Peyer's patch (tissue), 4 donors: ENCODE measurements at regions not wholly inside any gene's neighbourhood (a gene's known extent, or its start where the extent isn't known, plus 50 kb on each side); places are given as distances from the start of the nearest gene placed in this dataset.

Experiments
- DNase-seq, 3 donors: peaks; one replicate each; pipeline ENCODE4 v3.0.0-alpha.2; 2017 to 2019
- H3K27ac ChIP-seq, 4 donors: fragments of 200-600 bp; sonication (generic); one replicate each; pipeline ENCODE4 v1.5.1; 2016 to 2019
- H3K27me3 ChIP-seq, 2 donors: fragments of 200-600 bp; sonication (generic); one replicate each; pipeline ENCODE4 v1.5.1; 2019
- H3K36me3 ChIP-seq, 3 donors: fragments of 200-600 bp; sonication (generic); one replicate each; pipeline ENCODE4 v1.5.1; 2016 to 2019
- H3K4me1 ChIP-seq, 4 donors: fragments of 200-600 bp; sonication (generic); one replicate each; pipeline ENCODE4 v1.5.1; 2016 to 2019
- H3K4me3 ChIP-seq, 4 donors: fragments of 200-600 bp; sonication (generic); 1 replicate in 3 of 4; 2 replicates in 1 of 4; pipeline ENCODE4 v1.5.1; 2016 to 2019; ENCODE audit warnings: mild to moderate bottlenecking in 1 of 4
- H3K9me3 ChIP-seq, 4 donors: fragments of 200-600 bp; sonication (generic); one replicate each; pipeline ENCODE4 v1.5.1; 2016 to 2019; ENCODE audit warnings: mild to moderate bottlenecking in 1 of 4
- POLR2A ChIP-seq, 2 donors: fragments of 450-650 bp; IDR thresholded peaks; one replicate each; pipeline ENCODE4 v1.5.1; 2017; ENCODE audit warnings: antibody characterized with exemption in 2 of 2, mild to moderate bottlenecking in 2 of 2, moderate library complexity in 2 of 2
- TF ChIP-seq, protein P1 (sequence below), 6 experiments: fragments of 450-650 bp in 4 of 6; fragments of 200-600 bp in 2 of 6; sonication (generic) in 1 of 6; IDR thresholded peaks; one replicate each; pipeline ENCODE4 v1.5.1; 2017 to 2019; ENCODE audit warnings: antibody characterized with exemption in 6 of 6, mild to moderate bottlenecking in 3 of 6, moderate library complexity in 1 of 6

DNA sequence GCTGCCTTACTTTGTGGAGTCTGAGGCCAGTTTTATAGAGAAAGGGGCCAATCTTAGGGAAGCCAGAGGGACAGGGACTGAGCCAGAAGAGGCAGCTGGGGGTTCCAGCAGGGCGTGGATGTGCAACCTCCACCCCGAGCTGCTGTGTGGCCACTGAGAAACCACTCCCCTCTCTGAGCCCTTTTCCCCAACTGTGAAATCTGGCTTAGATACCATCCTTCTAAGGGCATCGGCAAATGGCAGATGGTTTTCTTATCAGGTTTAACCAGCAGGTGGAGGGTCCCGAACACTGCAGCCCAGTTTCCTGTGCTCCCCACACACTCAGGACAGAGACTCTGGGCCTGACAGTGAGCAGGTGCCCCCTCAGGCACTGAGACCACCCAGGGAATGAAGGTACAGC lies 55.8 kb upstream of the SLC6A6 start:
- Histone ChIP-seq H3K36me3 (no peaks in the 10 kb centered on the region), H3K27ac (no peak overlapping the region), H3K4me1 (no peaks in the 10 kb centered on the region), H3K4me3 (no peak overlapping the region), H3K9me3 (no peaks in the 10 kb centered on the region), H3K27me3 (no peaks in the 10 kb centered on the region)
- DNase-seq: no peak
- no peak for TF ChIP-seq POLR2A (IDR thresholded peaks at IDR 0.05)
- TF ChIP-seq, protein P1, sequence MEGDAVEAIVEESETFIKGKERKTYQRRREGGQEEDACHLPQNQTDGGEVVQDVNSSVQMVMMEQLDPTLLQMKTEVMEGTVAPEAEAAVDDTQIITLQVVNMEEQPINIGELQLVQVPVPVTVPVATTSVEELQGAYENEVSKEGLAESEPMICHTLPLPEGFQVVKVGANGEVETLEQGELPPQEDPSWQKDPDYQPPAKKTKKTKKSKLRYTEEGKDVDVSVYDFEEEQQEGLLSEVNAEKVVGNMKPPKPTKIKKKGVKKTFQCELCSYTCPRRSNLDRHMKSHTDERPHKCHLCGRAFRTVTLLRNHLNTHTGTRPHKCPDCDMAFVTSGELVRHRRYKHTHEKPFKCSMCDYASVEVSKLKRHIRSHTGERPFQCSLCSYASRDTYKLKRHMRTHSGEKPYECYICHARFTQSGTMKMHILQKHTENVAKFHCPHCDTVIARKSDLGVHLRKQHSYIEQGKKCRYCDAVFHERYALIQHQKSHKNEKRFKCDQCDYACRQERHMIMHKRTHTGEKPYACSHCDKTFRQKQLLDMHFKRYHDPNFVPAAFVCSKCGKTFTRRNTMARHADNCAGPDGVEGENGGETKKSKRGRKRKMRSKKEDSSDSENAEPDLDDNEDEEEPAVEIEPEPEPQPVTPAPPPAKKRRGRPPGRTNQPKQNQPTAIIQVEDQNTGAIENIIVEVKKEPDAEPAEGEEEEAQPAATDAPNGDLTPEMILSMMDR (IDR thresholded peaks at IDR 0.05): no peak

DNA sequence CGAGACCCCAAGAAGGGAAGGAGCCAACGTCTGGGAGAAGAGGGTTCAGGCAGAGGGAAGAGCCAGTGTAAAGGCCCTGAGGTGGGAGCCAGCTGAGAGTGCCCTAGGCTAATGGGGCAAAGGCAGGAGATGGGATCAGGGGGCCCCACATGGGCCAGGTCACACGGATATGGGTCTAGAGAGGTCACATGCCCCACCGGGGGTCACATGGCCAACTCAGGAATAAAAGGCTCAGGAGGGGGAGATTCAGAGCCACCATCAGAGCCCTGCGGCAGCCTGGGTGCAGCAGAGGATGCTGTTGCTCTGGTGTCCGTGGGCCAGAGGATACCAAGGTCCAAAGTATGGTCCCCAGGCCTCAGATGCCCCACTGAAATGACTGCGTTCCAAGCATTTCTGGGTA lies 55.3 kb upstream of the SLC6A6 start:
- DNase-seq: no peak
- Histone ChIP-seq H3K36me3 (no peaks in the 10 kb centered on the region), H3K4me1 (no peaks in the 10 kb centered on the region), H3K27me3 (no peaks in the 10 kb centered on the region), H3K27ac (no peak overlapping the region), H3K9me3 (no peaks in the 10 kb centered on the region), H3K4me3 (no peak overlapping the region)
- TF ChIP-seq, protein P1 (IDR thresholded peaks at IDR 0.05): no peak
- no peak for TF ChIP-seq POLR2A (IDR thresholded peaks at IDR 0.05)

DNA sequence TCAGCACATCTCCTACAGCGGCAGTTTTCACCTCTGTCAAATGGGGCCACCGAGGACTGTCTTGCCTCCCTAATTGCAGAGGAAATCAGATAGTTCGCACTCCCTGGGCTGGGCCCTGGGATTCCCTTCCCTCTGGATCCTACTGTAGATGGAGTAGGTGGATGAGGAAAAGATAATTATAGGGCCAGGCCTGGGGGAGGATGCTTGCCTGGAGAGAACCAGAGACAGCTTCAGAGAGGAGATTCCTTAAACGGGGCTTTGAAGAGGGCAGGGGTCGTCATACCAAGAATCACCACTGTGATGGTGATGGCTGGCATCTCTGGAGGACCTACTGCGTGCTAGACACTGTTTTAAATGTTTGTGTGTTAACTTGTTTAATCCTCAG lies 50.8 kb upstream of the SLC6A6 start:
- Histone ChIP-seq H3K9me3 (no peaks in the 10 kb centered on the region), H3K4me3 (no peak overlapping the region), H3K36me3 (no peaks in the 10 kb centered on the region), H3K4me1 (no peaks in the 10 kb centered on the region), H3K27ac (no peak overlapping the region), H3K27me3 (no peaks in the 10 kb centered on the region)
- DNase-seq: no peak
- TF ChIP-seq, protein P1 (IDR thresholded peaks at IDR 0.05): no peak
- TF ChIP-seq POLR2A (IDR thresholded peaks at IDR 0.05): no peak

DNA sequence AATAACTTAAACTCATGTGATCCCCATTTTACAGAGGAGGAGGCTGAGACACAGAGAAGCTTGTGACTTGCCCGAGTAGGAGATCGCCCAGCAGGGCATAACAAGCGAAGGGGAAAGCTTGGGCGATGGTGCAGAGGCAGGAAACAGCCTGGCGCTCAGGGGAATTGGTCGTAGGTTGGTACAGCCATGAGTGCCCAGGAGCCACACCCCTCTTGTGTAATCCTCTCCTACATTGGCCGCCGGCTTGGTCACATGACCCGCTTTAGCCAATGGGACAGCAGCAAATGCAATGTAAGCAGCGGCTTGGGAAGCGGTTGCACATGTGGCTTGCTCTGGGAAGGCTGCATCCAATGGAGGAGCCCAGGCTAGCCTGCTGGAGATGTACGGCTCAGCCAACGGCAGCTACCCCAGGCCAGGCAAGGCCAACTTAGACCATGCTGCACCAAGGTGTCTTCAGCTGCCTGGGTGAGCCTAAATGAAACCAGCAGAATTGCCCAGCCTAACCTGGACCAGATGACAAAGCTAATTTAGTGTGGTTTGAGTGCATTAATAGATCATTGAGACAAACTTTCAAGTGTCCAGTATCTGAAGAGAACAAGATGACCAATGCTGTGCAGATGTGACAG lies 50.3 kb upstream of the SLC6A6 start:
- Histone ChIP-seq H3K4me1 (no peaks in the 10 kb centered on the region), H3K36me3 (no peaks in the 10 kb centered on the region), H3K4me3 (no peak overlapping the region), H3K27me3 (no peaks in the 10 kb centered on the region), H3K9me3 (no peaks in the 10 kb centered on the region), H3K27ac (no peak overlapping the region)
- peak in 1 of 3 donors; percentile 22 for DNase-seq
- no peak for TF ChIP-seq POLR2A (IDR thresholded peaks at IDR 0.05)
- TF ChIP-seq, protein P1 (IDR thresholded peaks at IDR 0.05): no peak
